ENCODE measurements at regions not wholly inside any gene's neighbourhood (a gene's known extent, or its start where the extent isn't known, plus 50 kb on each side); places are given as distances from the start of the nearest gene placed in this dataset.

DNA sequence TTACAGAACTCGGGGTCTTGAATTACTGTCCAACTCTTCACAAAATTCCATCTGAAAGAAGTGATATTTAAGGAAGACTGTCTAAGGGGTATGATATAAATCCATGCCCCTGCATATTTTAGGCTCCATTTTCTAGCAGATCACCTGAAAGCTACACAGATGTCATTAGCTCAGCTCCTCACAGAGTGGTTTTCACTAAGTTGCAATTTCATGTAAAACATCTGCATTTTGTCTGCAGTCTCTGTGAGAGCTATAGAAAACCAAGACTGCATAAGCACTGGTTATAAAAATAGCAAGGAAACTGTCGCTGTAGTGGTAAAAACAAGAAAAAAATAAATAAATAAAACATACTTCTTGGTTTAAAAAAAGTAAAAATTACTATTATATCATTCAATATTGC, 103.4 kb downstream of the RPL27A start:
- TF ChIP-seq, protein P1, sequence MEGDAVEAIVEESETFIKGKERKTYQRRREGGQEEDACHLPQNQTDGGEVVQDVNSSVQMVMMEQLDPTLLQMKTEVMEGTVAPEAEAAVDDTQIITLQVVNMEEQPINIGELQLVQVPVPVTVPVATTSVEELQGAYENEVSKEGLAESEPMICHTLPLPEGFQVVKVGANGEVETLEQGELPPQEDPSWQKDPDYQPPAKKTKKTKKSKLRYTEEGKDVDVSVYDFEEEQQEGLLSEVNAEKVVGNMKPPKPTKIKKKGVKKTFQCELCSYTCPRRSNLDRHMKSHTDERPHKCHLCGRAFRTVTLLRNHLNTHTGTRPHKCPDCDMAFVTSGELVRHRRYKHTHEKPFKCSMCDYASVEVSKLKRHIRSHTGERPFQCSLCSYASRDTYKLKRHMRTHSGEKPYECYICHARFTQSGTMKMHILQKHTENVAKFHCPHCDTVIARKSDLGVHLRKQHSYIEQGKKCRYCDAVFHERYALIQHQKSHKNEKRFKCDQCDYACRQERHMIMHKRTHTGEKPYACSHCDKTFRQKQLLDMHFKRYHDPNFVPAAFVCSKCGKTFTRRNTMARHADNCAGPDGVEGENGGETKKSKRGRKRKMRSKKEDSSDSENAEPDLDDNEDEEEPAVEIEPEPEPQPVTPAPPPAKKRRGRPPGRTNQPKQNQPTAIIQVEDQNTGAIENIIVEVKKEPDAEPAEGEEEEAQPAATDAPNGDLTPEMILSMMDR (IDR thresholded peaks at IDR 0.05; ENCODE audit: insufficient read depth, low read length), result no peak
- TF ChIP-seq POLR2AphosphoS5 (IDR thresholded peaks at IDR 0.05; ENCODE audit: low read depth), result no peak
- TF ChIP-seq, protein P2, sequence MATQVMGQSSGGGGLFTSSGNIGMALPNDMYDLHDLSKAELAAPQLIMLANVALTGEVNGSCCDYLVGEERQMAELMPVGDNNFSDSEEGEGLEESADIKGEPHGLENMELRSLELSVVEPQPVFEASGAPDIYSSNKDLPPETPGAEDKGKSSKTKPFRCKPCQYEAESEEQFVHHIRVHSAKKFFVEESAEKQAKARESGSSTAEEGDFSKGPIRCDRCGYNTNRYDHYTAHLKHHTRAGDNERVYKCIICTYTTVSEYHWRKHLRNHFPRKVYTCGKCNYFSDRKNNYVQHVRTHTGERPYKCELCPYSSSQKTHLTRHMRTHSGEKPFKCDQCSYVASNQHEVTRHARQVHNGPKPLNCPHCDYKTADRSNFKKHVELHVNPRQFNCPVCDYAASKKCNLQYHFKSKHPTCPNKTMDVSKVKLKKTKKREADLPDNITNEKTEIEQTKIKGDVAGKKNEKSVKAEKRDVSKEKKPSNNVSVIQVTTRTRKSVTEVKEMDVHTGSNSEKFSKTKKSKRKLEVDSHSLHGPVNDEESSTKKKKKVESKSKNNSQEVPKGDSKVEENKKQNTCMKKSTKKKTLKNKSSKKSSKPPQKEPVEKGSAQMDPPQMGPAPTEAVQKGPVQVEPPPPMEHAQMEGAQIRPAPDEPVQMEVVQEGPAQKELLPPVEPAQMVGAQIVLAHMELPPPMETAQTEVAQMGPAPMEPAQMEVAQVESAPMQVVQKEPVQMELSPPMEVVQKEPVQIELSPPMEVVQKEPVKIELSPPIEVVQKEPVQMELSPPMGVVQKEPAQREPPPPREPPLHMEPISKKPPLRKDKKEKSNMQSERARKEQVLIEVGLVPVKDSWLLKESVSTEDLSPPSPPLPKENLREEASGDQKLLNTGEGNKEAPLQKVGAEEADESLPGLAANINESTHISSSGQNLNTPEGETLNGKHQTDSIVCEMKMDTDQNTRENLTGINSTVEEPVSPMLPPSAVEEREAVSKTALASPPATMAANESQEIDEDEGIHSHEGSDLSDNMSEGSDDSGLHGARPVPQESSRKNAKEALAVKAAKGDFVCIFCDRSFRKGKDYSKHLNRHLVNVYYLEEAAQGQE (IDR thresholded peaks at IDR 0.05; ENCODE audit: insufficient replicate concordance, low read depth), result no peak
- TF ChIP-seq SPI1 (IDR thresholded peaks at IDR 0.05; ENCODE audit: borderline replicate concordance, low read depth), result no peak
- TF ChIP-seq GABPA (IDR thresholded peaks at IDR 0.05; ENCODE audit: low read depth), result no peak

All from HL-60 (cell line).